ENCODE measurements at regions not wholly inside any gene's neighbourhood (a gene's known extent, or its start where the extent isn't known, plus 50 kb on each side); places are given as distances from the start of the nearest gene placed in this dataset.

- no peak for DNase-seq (ENCODE audit: low spot score)
Measured at GRCh38 chr18:73316513-73316912, 448.7 kb upstream of the NETO1 start.

DNA sequence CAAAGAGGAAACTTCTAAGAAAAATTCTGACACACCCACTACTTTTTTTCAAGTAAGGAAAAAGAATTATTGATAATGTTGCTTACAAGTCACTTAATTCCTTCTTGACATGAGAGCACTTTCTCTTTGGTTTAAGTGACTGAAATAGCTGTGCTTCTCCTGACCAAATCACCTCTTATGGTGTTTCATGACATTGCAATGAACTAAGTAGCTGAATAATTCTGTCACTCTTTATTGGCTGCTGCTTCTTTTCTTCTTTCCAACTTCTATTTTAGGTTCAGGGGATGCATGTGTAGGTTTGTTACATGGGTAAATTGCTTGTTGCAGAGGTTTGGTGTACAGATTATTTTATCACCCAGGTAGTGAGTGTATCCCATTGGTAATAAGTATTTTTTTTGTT, 447.6 kb upstream of the NETO1 start:
- no peak for DNase-seq (ENCODE audit: low spot score)

- DNase-seq (ENCODE audit: low spot score), result no peak
Measured at GRCh38 chr18:73313476-73313875, 445.7 kb upstream of the NETO1 start.

DNA sequence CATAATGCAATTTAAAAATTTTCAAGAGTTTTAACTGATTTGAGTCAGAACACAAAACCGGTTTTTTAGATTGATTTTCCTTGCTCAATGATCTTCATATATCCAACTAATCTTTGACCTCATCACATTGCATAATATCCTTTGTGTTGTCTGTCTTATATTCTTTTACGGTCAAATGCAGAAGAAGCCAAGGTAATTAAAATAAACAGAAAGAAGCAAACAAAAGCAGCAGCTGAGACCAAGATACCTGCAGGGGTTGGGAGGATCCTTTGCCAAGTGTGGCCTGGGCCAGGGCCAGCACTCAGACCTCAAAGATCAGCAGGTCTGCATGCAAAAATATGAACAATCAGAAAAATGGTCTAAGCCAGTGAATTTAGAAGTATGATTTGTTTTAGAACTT, 428.9 kb upstream of the NETO1 start:
- no peak for DNase-seq (ENCODE audit: low spot score)

- no peak for DNase-seq (ENCODE audit: low spot score)
Measured at GRCh38 chr18:73292156-73292555, 424.4 kb upstream of the NETO1 start.

- DNase-seq (ENCODE audit: low spot score), result no peak
Measured at GRCh38 chr18:73288813-73289212, 421.0 kb upstream of the NETO1 start.

GRCh38 chr18:73286584-73286983, 418.8 kb upstream of the NETO1 start:
- no peak for DNase-seq (ENCODE audit: low spot score)

GRCh38 chr18:73283788-73284187, 416.0 kb upstream of the NETO1 start:
- peak; percentile 85 for DNase-seq (ENCODE audit: low spot score)

GRCh38 chr18:73283032-73283431, 415.2 kb upstream of the NETO1 start:
- peak; percentile 44 for DNase-seq (ENCODE audit: low spot score)

GRCh38 chr18:73279498-73279897, 411.7 kb upstream of the NETO1 start:
- no peak for DNase-seq (ENCODE audit: low spot score)

DNA sequence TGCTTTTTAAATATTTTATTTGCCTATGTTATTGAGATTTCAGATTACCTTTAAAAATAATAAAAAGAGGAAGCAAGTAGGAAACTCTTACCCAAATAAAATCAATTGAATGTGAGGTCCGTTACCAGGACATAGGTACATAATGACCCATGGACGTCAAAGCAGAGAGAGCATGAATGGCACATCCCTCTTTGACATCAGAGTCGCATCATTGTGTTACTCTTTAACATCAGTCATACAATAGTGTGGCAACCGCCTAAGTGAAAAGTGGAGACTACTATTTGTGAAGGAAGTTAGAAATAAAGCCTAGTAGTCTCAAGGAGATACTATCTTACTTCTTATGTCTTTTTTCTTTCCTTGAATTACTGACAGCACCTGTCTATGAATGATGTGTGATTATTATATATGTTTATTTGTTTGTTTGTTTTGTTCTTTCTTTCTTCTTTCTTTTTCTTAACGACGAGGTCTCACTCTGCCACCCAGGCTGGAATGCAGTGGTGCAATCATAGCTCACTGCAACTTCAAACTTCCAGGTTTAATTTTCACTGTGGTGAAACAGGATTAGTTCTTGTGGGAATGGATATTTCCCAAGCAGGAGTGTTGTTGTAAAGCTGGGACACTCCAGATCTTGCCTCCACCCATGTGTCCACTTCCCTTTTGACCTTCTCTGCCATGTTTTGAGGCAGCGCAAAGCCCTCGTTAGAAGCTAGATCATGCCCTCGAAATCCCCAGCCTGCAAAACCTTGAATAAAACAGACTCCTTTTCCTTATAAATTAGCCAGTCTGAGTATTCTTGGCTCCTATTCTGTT, 407.2 kb upstream of the NETO1 start:
- no peak for DNase-seq (ENCODE audit: low spot score)

DNA sequence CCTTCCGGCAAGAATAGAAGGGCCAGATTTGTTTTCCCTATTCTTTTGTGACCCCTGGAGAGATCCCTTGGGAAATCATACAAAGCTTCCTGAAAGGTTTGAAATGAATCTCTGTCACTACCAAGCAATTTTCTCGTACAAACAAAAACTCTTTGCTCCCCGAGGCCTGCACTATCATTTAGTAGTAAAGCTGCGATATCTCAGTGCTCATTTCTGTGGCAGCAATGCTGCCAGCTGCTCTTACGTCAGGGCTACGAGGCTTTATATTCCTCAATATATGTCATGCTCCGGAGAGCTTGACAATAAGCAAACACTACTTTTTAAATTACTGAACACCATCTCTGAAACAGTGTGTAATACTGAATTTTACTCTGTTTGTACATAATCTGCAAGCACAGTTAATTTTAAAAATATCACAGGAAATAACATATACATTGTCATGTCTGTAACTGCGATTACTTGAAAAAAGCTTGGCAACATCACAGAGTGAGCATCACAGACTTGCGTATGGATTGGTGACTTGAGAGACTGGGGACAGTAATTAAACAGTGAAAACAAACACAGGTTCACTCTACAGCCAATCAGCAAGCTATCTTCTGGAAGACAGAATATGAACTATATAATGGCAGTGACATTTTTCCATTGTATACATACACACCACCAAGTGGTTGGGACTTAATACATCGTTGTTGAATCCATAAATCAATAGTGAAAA, 403.3 kb upstream of the NETO1 start:
- DNase-seq (ENCODE audit: low spot score), result no peak

- no peak for DNase-seq (ENCODE audit: low spot score)
Measured at GRCh38 chr18:73264562-73264921, 396.8 kb upstream of the NETO1 start.

- DNase-seq (ENCODE audit: low spot score), result no peak
Measured at GRCh38 chr18:73261923-73262322, 394.1 kb upstream of the NETO1 start.

DNA sequence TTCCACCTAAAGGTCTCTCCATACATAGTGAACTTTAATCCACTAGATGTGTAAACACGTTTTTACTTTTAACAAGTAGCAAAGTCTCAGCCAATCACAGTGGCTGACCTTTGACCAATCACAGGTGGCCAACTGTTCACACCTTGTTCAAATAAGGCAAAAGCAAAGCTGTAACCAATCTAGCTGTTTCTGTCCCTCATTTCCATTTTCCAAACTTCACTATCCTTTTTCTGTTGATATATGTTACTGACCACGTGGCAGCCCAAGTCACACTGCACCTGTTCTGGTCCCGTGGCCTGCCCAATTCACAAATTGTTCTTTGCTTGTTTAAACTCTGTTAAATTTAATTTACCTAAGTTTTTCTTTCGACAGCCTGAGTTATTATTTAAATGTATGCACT, 393.5 kb upstream of the NETO1 start:
- DNase-seq (ENCODE audit: low spot score), result no peak

- DNase-seq (ENCODE audit: low spot score), result no peak
Measured at GRCh38 chr18:73258375-73259087, 390.7 kb upstream of the NETO1 start.

GRCh38 chr18:73254564-73254963, 386.8 kb upstream of the NETO1 start:
- no peak for DNase-seq (ENCODE audit: low spot score)

- DNase-seq (ENCODE audit: low spot score), result no peak
Measured at GRCh38 chr18:73249030-73249429, 381.2 kb upstream of the NETO1 start.

DNA sequence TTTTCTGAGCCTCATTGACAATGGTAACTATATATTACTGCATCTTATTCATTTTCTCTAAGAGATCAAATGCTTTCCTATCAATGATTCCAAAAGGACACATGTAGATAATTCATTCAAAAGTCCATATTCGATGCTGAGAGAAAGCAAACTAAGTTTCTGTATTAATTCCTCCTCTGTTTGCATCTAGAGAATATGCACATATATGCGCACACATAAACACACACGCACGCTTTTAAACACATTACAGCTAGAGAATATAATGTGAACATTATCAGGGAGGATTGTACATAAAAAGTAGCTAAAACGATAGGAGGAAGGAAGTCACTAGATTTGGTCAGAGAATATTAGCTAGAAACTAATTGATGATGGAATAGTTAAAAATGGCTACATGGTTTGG, 379.0 kb upstream of the NETO1 start:
- no peak for DNase-seq (ENCODE audit: low spot score)

DNA sequence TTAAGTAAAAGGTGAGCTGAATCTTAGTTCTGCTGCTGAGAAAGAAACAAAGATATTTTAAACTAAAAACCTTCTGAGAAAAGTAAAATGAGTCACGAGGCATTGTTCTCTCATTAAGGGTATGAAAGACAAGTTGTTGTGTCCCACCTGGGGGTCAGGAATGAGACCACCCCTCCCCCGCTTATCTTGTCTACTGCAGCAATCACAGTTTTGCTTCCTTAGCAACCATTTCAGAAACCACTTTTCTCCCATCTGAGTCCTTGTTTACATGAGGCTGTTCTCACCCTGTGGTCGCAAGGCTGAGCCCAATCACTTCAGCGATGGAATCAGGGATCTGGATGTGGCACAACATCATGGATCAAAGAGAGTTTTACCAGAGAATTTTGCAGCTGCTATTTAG, 377.6 kb upstream of the NETO1 start:
- no peak for DNase-seq (ENCODE audit: low spot score)

DNA sequence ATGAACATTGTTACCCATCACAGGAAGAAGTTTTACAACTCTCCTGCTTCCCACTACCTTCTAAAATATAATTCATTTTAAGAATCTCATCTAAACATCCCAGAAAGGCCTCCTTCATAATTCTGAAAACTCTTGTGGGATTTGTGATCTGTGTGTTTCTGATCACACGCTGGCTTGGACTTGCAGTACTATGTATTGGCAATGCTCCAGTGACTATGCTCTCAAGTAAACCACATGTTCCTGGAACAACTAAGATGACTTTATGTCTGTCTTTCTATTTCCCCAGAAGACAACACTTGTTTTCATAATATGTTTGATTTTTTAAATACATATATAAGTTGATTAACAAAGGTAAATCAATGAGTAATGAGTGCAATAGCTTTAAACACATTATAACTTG, 376.6 kb upstream of the NETO1 start:
- DNase-seq (ENCODE audit: low spot score), result no peak

- no peak for DNase-seq (ENCODE audit: low spot score)
Measured at GRCh38 chr18:73240899-73241298, 373.1 kb upstream of the NETO1 start.

DNA sequence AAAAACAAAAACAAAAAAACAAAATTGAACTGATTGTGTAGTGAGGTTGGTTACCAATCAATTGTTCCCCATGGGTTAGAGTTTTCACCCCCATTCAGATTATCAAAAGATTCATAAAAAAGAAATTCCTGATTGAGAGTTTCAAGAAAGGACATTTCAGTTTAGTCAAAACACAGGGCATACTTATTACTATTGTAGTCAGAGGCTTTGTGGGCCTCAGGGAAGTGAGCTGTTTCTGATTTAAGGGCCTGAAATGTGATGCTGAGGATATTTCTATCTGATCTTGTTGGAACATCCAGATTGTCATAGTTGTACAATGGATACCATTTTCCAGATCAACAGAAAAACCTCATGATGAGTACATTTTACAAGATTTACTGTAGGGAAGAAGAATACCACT, 368.1 kb upstream of the NETO1 start:
- no peak for DNase-seq (ENCODE audit: low spot score)

Data from H4 (cell line).